HG03469 (cell line): ENCODE measurements at regions not wholly inside any gene's neighbourhood (a gene's known extent, or its start where the extent isn't known, plus 50 kb on each side); places are given as distances from the start of the nearest gene placed in this dataset.
"Not testable (repeated sequence)": the region's sequence is repeated elsewhere in the genome, so short reads cannot be mapped to it uniquely, and the experiment has no call there.

Experiments
- ATAC-seq: cut with Tn5 transposase; IDR thresholded peaks from one replicate; pipeline ENCODE4 v1.9.1; 2021; ENCODE audit warnings: mild to moderate bottlenecking, moderate library complexity, moderate number of reproducible peaks; ENCODE audit not compliant: unreplicated experiment

- no peak for ATAC-seq
These were observed 88.4 kb upstream of the TEAD1 start for GRCh38 chr11:12585861-12586260.

- ATAC-seq = no peak
These were observed 86.8 kb upstream of the TEAD1 start for GRCh38 chr11:12587333-12587991.

GRCh38 chr11:12591706-12592105 lies 82.5 kb upstream of the TEAD1 start:
- ATAC-seq = no peak

- no peak for ATAC-seq
These were observed 81.9 kb upstream of the TEAD1 start for GRCh38 chr11:12592283-12592682.

- not testable (repeated sequence) for ATAC-seq
These were observed 79.0 kb upstream of the TEAD1 start for GRCh38 chr11:12595089-12595847.

GRCh38 chr11:12598330-12599256 lies 75.6 kb upstream of the TEAD1 start:
- no peak for ATAC-seq

- ATAC-seq = peak; percentile 50
These were observed 74.6 kb upstream of the TEAD1 start for GRCh38 chr11:12599408-12600143.

GRCh38 chr11:12600829-12601228 lies 73.4 kb upstream of the TEAD1 start:
- ATAC-seq = no peak

- no peak for ATAC-seq
These were observed 71.8 kb upstream of the TEAD1 start for GRCh38 chr11:12602421-12602820.

GRCh38 chr11:12603143-12604088 lies 70.8 kb upstream of the TEAD1 start:
- ATAC-seq = no peak

- no peak for ATAC-seq
These were observed 69.6 kb upstream of the TEAD1 start for GRCh38 chr11:12604557-12605153.

GRCh38 chr11:12606597-12606996 lies 67.6 kb upstream of the TEAD1 start:
- no peak for ATAC-seq

- not testable (repeated sequence) for ATAC-seq
These were observed 65.5 kb upstream of the TEAD1 start for GRCh38 chr11:12608678-12609077.

GRCh38 chr11:12611352-12611751 lies 62.9 kb upstream of the TEAD1 start:
- ATAC-seq = no peak

- no peak for ATAC-seq
These were observed 56.6 kb upstream of the TEAD1 start for GRCh38 chr11:12617632-12618031.

GRCh38 chr11:12618743-12619540 lies 55.3 kb upstream of the TEAD1 start:
- no peak for ATAC-seq

GRCh38 chr11:12623869-12624268 lies 50.4 kb upstream of the TEAD1 start:
- no peak for ATAC-seq
